ENCODE measurements at regions not wholly inside any gene's neighbourhood (a gene's known extent, or its start where the extent isn't known, plus 50 kb on each side); places are given as distances from the start of the nearest gene placed in this dataset.

DNA sequence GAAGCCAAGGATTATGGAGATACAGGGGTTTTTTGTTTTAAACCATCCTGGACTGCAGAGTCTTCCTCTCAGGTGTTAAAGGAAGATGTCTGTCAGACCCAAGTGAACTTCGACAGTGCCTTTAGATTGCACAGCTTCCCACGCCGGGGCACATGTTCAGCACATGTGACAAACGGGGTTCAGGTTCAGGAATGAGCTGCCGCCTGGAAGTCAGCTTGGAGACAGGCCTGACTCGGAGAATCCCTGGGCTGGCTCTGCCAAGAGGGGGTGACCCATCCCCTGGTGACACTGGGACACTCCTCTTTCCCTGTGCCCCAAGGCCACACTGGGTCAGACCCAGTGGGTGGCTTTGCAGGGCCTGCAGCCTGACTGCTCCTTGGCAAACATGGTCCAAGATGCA lies 359.3 kb upstream of the SALL3 start:
- H3K9me3 ChIP-seq = peaks cover 0 to 39% (median 22%) of the 10 kb centered on the region in 8 donors
- H3K27me3 ChIP-seq (replicated peaks in 1 of 7) = peaks cover 0 to 25% (median 0%) of the 10 kb centered on the region in 7 donors
- H3K27ac ChIP-seq = no peak overlapping the region
- H3K4me1 ChIP-seq = peaks cover 0 to 7% (median 0%) of the 10 kb centered on the region in 6 donors
- no peaks in the 10 kb centered on the region for H3K36me3 ChIP-seq
- DNase-seq = no peak
- H3K4me3 ChIP-seq = no peak overlapping the region
- intact Hi-C loops (cut with DNase I; ENCODE audit: low total_unique reads) = no loop called here
- no peak for TF ChIP-seq POLR2AphosphoS5 (IDR thresholded peaks at IDR 0.05)
- TF ChIP-seq POLR2A (IDR thresholded peaks at IDR 0.05) = no peak
- TF ChIP-seq, protein P1, sequence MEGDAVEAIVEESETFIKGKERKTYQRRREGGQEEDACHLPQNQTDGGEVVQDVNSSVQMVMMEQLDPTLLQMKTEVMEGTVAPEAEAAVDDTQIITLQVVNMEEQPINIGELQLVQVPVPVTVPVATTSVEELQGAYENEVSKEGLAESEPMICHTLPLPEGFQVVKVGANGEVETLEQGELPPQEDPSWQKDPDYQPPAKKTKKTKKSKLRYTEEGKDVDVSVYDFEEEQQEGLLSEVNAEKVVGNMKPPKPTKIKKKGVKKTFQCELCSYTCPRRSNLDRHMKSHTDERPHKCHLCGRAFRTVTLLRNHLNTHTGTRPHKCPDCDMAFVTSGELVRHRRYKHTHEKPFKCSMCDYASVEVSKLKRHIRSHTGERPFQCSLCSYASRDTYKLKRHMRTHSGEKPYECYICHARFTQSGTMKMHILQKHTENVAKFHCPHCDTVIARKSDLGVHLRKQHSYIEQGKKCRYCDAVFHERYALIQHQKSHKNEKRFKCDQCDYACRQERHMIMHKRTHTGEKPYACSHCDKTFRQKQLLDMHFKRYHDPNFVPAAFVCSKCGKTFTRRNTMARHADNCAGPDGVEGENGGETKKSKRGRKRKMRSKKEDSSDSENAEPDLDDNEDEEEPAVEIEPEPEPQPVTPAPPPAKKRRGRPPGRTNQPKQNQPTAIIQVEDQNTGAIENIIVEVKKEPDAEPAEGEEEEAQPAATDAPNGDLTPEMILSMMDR (IDR thresholded peaks at IDR 0.05 in 8 of 11, conservative IDR thresholded peaks at IDR 0.05 in 3 of 11) = no peak
- 86 to 96% (median 89%) methylated on average over 6 of the region's 6 CpGs for WGBS, 5 donors

GRCh38 chr18:78621141-78621755 lies 358.4 kb upstream of the SALL3 start:
- DNase-seq = no peak
- peaks cover 0 to 7% (median 0%) of the 10 kb centered on the region in 6 donors for H3K4me1 ChIP-seq
- 90 to 95% (median 93%) methylated on average over 9 of the region's 9 CpGs for WGBS, 5 donors

GRCh38 chr18:78622251-78622906 lies 357.2 kb upstream of the SALL3 start:
- H3K27me3 ChIP-seq (replicated peaks in 1 of 7) = peaks cover 0 to 27% (median 0%) of the 10 kb centered on the region in 7 donors
- H3K4me3 ChIP-seq = no peak overlapping the region
- H3K36me3 ChIP-seq = no peaks in the 10 kb centered on the region
- WGBS, 5 donors = 78 to 92% (median 81%) methylated on average over 10 to 11 of the region's 11 CpGs
- intact Hi-C loops (cut with DNase I; ENCODE audit: low total_unique reads) = no loop called here
- peaks cover 0 to 7% (median 0%) of the 10 kb centered on the region in 6 donors for H3K4me1 ChIP-seq
- H3K27ac ChIP-seq = no peak overlapping the region
- TF ChIP-seq POLR2A (IDR thresholded peaks at IDR 0.05) = no peak
- no peak for TF ChIP-seq POLR2AphosphoS5 (IDR thresholded peaks at IDR 0.05)
- TF ChIP-seq, protein P1 (IDR thresholded peaks at IDR 0.05 in 8 of 11, conservative IDR thresholded peaks at IDR 0.05 in 3 of 11) = no peak
- peaks cover 0 to 19% (median 2%) of the 10 kb centered on the region in 8 donors for H3K9me3 ChIP-seq
- DNase-seq = no peak

More at GRCh38 chr18:78621141-78621755, 358.4 kb upstream of the SALL3 start:
- Histone ChIP-seq H3K36me3 (no peaks in the 10 kb centered on the region), H3K27me3 (replicated peaks in 1 of 7) (peaks cover 0 to 25% (median 0%) of the 10 kb centered on the region in 7 donors), H3K27ac (no peak overlapping the region), H3K9me3 (peaks cover 0 to 30% (median 13%) of the 10 kb centered on the region in 8 donors), H3K4me3 (no peak overlapping the region)
- TF ChIP-seq POLR2A (IDR thresholded peaks at IDR 0.05) (no peak), POLR2AphosphoS5 (IDR thresholded peaks at IDR 0.05) (no peak)
- TF ChIP-seq, protein P1 (IDR thresholded peaks at IDR 0.05 in 8 of 11, conservative IDR thresholded peaks at IDR 0.05 in 3 of 11) = no peak
- intact Hi-C loops (cut with DNase I; ENCODE audit: low total_unique reads) = no loop called here

DNA sequence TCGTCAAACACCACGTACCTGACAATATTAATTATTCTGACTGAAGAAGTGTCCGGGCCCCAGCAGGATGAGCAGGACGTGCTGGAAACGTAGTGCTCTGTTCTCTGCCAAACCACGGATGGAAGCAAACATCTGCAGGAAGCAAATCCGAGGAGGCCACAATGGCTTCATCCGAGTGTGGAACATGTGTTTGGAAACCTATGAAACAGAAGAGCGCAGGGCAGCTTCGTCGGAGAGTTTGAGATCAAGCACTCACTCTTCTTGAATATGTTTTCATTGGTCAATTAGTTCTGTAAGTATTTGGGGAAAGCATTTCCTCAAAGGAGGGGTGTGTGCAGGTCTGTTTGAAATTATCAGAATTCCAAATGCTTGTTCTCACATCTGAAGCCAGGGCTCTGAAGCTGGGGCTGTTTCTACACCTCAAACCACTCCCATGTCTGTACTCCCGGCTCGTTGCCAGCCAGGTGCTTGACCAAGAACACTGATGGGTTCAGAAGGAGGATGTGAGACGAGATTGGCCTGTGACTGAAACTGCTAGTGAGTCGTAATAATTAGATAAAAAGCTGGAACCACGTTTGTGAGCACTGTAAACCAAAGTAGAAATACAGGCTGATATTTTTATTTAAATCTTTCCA lies 356.6 kb upstream of the SALL3 start:
- no peak for TF ChIP-seq POLR2A (IDR thresholded peaks at IDR 0.05)
- TF ChIP-seq, protein P1 (IDR thresholded peaks at IDR 0.05 in 8 of 11, conservative IDR thresholded peaks at IDR 0.05 in 3 of 11) = no peak
- TF ChIP-seq POLR2AphosphoS5 (IDR thresholded peaks at IDR 0.05) = no peak
- DNase-seq = no peak
- Histone ChIP-seq H3K9me3 (peaks cover 0 to 12% (median under 1%) of the 10 kb centered on the region in 8 donors), H3K4me3 (no peak overlapping the region), H3K27me3 (replicated peaks in 1 of 7) (peaks cover 0 to 34% (median 0%) of the 10 kb centered on the region in 7 donors), H3K27ac (no peak overlapping the region), H3K36me3 (no peaks in the 10 kb centered on the region), H3K4me1 (peaks cover 0 to 7% (median 0%) of the 10 kb centered on the region in 6 donors)
- intact Hi-C loops (cut with DNase I; ENCODE audit: low total_unique reads) = no loop called here
- WGBS, 5 donors = 72 to 80% (median 74%) methylated on average over 16 of the region's 16 CpGs

Measured in spleen (tissue), 11 donors.